NCI-H82 (cell line): ENCODE measurements at regions not wholly inside any gene's neighbourhood (a gene's known extent, or its start where the extent isn't known, plus 50 kb on each side); places are given as distances from the start of the nearest gene placed in this dataset.
"Not testable (repeated sequence)": the region's sequence is repeated elsewhere in the genome, so short reads cannot be mapped to it uniquely, and the experiment has no call there.

Source experiments
- DNase-seq: peaks from one replicate; lab custom pipeline; 2025; lab: John Stamatoyannopoulos, UW

DNA sequence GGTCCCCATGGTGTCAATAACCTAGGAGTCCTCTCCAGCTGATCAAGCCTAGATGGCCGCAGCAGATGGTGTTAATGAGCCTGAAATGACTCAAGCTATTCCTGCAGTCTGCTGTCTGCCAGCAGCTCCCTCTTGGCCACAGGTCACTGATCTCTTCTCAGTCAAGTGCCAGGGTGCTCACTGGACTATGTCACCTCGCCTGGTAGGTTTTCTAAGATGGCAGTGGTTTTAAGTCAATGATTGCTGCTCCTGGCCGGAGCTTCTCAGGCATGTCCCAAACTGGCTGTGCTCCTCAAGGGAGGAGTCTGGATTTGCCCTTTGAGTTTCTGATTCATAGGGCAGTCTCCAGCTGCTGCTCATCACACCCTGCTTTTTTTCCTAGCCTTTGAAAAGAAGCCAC lies 58.6 kb upstream of the SHISA6 start:
- DNase-seq = peak; percentile 78

DNA sequence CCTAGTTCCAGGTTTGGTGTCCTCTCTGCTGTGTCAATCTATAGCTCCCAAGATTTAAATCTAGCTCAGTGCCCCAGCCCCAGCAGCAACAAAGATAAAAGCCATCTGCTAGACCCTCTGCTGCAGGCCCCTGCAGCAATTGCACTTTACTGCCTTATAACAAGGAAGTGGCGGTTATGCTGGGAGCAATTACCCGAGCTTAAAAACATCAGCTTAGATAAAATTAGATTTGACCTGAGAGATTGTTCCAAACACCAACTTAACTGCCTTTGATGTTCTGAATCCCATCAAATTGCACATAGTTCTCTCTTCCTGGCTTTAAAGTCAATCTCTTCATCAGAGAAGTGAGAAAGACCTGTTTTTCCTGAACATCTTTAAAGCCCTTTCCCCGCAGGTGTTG lies 62.4 kb upstream of the SHISA6 start:
- DNase-seq = peak; percentile 94

GRCh38 chr17:11177340-11177739 lies 63.7 kb upstream of the SHISA6 start:
- DNase-seq = no peak

DNA sequence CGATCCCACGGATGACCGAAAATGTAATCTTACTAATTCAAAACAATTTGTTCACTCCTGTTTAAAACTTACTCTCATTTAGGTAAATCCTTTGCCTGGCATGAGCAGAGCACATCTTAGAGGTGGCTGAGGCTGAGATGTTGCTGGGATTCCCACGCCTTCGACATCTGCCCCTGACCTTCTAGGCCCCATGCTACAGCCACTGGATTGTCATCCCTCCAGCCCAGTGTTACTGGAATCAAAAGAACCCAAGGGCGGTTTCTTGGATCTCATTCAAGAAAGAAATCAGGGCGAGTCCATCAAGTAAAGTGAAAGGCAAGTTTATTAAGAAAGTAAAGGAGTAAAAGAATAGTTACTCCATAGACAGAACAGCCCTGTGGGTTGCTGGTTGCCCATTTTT lies 64.5 kb upstream of the SHISA6 start:
- DNase-seq = no peak

GRCh38 chr17:11170881-11171280 lies 70.1 kb upstream of the SHISA6 start:
- DNase-seq = no peak

DNA sequence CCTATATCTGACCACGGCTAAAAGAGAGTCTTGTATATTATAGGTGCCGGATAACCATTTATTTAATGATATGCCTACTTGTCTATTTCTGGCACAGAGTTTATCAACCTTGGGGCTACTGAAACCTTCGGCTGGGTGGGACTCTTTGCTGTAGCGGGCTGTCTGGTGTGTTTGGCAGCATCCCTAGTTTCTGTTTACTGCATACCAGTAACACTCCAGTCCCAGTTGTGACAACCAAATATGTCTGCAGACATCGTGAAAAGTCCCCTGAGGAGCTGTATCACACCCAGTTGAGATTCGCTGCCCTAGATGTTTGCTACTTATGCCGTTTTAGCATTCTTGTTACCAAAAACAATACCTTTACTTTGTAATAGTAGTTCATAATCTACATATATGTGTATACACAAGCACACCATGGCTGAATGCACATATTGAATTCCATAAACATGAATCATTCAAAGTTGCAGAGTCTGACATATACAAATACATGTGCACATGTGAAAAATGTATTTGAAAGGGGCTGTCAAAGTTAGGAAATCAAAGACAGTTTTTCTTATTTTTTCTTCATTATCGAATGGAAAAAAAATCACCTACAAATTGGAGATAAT lies 89.1 kb upstream of the SHISA6 start:
- DNase-seq = no peak

GRCh38 chr17:11150906-11151511 lies 90.0 kb upstream of the SHISA6 start:
- not testable (repeated sequence) for DNase-seq

DNA sequence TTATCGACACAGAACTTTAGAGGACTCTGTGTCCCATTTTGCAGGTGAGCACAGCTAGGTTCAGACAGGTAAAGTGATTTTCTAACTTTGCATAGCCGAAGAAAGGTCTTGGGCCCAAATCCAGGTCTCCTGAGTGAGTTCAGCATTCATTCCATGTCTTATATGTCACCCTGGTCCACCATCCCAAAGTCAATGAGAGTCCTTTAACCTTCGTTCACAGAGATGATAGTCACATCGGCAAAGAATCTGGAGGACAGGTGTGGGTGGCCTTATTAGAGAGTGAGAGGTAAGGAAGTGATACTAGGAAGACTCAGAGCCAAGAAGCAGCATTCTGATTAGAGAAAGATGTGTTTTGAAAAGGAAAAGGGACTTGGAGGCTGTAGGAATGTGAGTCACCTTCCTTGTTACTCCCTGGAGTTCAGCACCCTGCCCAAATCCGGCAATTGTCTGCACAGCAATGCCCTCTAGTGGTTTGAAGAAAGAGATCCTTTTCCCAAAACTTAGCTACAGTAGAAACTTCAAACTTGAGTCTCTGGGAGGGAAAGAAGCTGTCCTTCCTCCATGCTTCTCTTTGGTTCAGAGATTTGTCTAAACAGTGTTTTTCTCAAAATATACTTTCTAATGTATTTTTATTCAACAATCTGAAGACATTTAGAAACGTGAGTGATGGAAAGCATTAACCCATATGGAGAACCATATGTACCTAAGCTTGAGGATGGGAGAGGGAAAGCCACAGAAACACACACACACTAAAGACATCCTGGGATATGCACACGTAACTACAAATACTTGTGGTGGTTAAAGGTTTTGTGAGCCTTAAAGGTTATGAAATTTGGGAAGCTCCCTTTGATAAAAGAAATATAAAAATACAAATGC lies 96.4 kb upstream of the SHISA6 start:
- peak; percentile 82 for DNase-seq

DNA sequence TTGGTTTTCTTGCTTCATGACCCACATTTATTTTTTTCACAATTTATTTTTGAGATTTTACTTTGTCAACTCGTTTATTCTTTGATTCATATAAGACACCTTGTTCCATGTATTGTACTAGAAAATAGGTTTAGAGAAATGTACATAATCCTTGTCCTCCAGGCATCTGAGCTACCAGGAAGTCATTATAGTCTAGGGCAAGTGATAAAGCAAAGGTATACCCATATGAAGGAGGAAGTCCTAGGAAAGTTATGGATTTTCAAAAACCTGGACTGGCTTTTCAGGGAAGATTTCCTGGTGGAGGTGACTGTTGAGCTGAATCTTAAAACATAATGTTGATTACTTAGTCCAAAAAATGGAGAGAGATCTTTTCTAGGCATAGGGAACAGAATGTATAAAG lies 98.8 kb upstream of the SHISA6 start:
- no peak for DNase-seq

- no peak for DNase-seq
Measured at GRCh38 chr17:11140501-11140900, 100.5 kb upstream of the SHISA6 start.

- no peak for DNase-seq
Measured at GRCh38 chr17:11140043-11140442, 101.0 kb upstream of the SHISA6 start.

GRCh38 chr17:11138023-11138422 lies 103.0 kb upstream of the SHISA6 start:
- no peak for DNase-seq

DNA sequence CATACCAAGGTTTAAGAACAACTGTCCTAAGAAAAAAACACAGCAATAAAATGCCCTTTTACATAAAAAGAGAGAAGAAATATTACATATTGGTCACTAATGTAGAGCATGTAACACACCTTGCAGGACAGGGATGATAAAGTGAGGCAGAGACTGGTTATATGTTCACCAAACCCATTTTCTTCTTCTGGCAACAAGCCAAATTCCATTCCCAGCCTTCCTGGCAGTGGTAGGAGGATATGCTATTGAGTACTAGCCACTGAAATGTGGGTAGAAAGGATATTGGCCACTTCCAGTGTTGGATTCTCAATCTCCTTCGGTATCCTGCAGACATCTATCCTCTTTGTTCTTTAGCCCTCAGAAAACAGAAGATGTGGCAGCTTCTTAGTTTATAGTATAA lies 105.2 kb upstream of the SHISA6 start:
- peak; percentile 5 for DNase-seq

DNA sequence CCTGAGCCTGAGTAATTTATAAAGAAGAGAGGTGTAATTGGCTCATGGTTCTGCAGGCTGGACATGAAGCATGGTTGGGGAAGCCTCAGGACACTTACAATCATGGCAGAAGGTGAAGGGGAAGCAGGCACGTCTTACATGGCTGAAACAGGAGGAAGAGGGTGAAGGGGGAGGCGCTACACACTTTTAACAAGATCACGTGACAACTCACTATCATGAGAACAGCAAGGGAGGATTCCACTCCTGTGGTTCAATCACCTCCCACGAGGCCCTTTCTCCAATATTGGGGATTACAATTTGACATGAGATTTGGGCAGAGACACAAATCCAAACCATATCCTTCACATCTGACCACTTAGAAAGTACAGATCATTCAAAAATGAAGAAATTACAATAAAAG lies 110.6 kb upstream of the SHISA6 start:
- no peak for DNase-seq

DNA sequence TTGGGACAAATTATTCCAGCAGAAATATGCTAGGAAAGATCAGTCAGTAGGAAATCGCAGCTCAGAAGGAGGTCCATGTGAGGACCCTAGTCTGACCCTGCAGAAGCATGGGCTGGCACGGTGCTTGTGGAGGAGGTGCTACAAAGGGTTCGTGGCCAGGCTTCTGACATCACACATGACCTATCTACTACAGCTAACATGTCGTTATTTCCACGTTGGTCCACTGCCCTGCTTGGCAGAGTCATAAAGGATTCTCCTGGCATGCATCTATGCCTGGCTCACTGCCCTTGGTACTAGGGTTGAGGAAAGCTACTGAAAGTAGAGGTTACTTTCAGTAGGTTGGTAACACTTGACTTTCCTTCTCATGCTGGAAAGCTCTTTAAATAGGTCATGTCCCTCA lies 118.1 kb upstream of the SHISA6 start:
- DNase-seq = no peak

DNA sequence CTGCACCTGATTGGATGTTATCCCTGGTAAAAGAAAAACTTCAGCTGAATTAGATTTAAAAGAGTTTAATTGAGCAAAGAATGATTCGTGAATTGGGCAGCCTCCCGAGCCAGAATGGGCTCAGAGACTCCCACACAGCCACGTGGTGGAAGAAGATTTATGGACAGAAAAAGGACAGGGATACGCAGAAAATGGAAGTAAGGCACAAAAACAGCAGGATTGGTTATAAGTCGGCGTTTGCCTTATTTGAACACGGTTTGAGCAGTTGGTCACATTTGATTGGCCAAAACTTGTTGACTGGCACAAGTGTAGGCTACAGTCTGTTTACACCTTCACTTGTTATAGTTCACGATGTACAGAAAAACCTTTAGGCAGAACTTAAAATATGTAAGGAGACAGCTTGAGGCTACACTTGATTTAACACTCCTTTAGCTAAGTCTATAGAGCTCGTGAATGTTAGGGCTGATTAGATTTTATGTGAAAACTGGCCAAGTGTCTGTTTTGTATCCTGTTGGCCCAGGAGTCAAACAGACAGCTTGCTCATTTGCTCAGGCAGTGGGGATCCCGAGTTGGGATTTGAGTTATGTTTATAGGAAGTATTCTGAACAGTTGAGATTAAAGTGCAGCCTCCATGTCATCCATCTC lies 119.5 kb upstream of the SHISA6 start:
- DNase-seq = no peak

DNA sequence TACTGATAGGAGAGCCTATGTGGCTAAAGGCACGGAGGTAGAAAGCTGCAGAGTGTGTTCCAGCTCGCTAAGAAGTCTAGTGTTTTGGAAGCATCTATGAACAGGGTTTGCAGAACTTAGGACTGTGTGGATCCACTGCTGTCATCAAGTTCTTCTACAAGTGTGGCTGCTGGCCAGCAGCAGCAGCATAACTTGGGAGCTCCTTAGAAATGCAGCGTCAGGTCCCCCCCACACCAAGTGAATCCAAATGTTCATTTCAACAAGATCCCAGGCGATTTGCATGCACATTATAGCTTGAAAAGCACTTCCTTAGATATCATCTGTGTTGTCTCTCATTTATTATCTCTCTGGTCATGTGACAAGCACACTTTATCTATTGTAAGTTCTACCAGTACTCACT lies 131.9 kb upstream of the SHISA6 start:
- no peak for DNase-seq

- no peak for DNase-seq
Measured at GRCh38 chr17:11105141-11105540, 135.9 kb upstream of the SHISA6 start.

- DNase-seq = peak; percentile 96
Measured at GRCh38 chr17:11097121-11097520, 143.9 kb upstream of the SHISA6 start.

DNA sequence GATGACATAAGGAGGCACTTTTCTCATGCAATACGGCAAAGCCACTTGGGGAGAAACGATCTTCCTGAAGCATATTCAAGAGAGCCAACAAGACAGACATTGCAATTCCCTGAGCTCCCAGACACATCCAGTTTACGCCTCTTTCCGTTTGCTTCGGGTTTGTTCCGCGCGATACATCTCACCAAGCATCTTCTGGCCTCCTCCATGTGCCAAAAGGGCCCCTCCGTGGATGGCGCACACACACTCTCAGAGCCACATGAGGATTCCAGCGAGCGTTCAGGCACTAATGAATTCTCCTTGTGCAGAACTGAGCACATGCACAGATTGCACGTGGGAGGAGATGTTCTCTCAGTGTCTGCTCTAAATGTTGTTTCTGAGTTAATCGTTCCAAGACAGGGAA lies 146.7 kb upstream of the SHISA6 start:
- no peak for DNase-seq

DNA sequence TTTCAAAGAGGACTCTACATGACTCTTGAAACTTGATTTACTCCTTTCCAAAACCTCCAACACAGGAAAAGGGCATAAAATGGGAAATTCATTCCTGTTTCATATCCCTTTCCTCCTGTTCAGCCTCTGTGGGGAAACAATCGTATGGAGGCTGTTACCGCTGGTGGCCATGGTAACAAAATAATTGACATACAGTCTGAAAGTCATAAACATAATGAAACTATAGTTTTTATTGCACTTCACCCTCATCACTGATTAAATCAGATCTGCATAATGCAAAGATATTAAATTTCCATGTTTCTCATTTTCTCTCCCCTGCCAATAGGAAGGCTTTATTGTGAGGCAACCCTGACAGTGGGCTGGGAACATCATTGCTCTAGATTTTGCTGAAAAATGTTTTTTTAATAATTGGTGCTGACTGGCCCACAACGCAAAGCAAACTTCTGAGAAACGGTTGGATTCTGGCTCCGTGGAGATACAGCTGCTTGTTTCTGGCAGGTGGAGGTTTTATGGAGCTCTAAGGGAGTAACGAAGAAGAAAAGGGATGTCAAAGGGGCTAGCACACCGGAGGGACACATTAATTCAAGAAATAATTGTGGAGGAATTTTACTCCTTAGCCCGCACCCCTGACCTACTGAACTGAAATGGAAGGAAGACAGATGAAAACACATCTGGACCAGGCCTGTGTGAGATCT lies 154.2 kb upstream of the SHISA6 start:
- DNase-seq = no peak

DNA sequence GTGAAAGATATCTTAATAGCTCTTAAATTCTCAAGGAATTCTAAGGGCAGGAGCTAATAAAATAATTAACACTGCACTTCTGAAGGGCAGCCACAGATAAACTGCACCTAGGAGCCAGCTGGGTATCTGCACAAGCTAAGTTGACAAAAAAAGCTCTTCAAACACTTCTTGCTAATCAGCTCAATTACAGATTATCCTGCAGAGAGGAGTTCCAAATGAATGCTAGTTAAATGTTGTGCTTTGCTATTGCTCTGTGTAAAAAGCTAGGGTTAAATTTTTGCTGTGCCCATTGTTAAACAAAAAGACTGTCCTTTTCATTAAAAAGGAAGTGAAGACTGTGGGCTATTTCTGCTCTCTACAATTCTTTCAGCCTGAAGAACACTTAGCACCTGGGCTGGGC lies 158.5 kb upstream of the SHISA6 start:
- peak; percentile 91 for DNase-seq
